ENCODE measurements at regions not wholly inside any gene's neighbourhood (a gene's known extent, or its start where the extent isn't known, plus 50 kb on each side); places are given as distances from the start of the nearest gene placed in this dataset.

DNA sequence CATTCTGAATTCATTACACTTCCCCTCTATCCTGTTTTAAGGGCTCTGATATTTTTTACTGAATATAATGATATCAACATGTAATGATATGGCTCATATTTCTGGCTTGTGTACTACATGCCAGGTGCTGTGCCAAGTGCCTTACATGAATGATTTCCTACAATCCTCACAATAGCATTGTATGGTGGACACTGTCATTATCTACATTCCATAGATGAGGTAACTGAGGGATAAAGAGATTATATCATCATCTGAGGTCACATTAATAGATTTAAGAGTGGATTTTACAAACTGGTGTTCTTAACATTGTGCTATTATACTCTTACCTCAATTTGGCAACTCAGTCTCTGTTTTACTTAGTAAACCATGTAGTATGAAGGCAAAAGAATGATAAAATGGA lies 502.0 kb downstream of the LIG4 start:
- no peak for DNase-seq (ENCODE audit: insufficient read length, low spot score)
- FAIRE-seq = no peak

DNA sequence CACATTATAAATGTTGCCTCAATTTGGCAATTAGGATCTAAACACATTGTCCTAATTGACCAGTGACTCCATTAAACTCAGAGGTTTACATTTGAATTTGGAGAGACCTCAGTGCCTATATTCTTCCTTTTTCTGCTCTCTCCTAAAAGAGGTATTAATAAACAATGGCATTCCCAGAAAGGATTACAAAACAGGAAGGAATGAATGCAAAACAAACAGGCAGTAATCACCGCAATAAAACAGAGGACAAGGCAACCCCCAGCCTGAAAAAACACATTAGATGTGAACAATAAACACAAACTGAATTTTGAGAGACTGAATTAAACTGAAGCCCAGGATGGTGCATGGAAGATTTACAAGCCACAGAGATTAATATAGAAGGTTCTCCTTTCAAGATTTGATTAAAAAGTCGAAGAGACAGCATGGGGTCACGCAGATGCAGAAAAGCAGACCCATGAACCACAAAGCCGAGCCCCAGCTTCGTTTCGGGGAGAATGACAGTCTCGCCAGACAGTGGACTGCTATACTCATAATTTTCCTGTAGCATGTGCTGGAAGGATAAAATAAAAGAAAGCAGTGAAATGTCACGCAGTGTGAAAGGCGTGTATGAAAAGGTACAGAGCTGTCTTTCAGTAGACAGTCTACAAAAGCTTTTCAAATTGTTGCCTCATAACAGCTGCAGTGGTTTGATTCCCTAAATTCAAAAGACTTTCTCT lies 503.0 kb downstream of the LIG4 start:
- no peak for FAIRE-seq
- no peak for DNase-seq (ENCODE audit: insufficient read length, low spot score)

DNA sequence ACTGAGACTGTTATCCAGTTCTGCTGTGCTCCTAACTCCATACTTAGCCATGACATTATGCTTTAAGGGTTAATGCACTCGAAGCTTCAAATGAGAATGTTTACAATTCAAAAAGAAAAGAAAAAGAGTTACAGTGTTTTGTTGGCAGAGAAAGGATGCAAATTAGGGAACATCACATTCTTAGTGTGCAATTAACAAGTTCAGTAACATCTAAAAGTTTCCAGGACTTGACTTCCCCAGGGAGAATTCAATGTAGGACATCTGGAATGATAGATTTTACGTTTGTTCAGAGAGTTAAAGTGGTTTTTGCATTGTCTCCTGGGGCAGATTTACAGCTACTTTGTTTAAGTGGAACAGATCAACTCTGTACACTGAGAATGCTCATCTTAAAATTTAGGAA lies 525.2 kb downstream of the LIG4 start:
- DNase-seq (ENCODE audit: insufficient read length, low spot score) = no peak
- no peak for FAIRE-seq

DNA sequence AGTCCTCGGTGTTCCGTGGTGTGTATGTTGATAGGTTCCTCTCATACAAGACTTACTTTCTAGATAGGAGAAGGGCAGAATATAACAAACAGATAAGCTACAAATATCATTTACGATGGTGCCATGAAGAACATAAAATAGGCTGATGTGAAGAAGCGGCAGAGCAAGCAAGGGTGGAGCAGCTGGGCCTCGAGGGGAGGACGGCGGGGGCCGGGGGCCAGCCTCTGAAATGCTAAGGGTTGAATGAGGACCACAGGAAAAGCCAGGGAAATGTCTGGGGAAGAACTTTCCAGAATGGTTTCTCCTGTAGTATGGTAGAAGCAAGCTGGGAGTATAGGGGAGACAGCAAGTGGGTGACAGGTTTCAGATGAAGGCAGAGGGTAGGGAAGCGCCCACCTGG lies 529.5 kb downstream of the LIG4 start:
- FAIRE-seq (no peak), DNase-seq (ENCODE audit: insufficient read length, low spot score) (no peak)

DNA sequence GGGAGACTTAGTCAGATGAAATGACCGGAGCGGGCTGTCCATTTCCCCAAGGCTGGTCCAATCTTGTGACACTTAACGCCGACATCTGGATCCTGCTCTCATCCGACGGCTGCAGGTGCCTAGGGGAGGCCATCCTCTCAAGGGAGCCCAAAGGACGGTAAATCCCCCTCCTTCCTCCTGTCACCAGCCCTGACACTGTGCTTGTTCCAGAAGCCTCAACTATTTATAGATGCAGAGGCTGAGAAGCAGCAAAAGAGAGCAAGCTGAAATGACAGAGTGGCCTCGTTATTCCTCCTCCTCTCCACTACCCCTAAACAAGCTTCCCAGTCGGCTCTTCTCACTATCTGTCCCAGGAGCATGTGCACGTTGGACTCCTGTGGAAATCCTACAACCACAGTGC lies 533.7 kb downstream of the LIG4 start:
- no peak for DNase-seq (ENCODE audit: insufficient read length, low spot score)
- no peak for FAIRE-seq

DNA sequence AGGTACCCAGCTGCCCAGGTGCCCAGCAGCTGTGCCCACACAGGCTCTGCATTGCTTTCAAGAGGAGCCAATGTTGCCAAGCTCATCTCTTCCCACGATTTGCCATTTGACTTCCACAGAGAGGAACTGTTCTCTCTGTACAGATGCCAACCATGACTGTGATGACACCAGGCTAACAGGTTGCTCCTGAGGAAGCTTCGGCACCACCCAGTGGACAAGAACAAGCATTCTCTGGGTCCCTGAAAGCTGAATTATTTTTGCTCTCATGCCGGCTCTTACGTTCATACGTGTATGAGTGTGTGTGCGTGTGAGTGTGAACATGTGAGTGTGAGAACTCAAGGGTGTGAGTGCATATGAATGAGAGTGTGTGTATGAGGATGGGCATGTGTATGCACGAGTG lies 535.2 kb downstream of the LIG4 start:
- DNase-seq (ENCODE audit: insufficient read length, low spot score) (no peak), FAIRE-seq (no peak)

DNA sequence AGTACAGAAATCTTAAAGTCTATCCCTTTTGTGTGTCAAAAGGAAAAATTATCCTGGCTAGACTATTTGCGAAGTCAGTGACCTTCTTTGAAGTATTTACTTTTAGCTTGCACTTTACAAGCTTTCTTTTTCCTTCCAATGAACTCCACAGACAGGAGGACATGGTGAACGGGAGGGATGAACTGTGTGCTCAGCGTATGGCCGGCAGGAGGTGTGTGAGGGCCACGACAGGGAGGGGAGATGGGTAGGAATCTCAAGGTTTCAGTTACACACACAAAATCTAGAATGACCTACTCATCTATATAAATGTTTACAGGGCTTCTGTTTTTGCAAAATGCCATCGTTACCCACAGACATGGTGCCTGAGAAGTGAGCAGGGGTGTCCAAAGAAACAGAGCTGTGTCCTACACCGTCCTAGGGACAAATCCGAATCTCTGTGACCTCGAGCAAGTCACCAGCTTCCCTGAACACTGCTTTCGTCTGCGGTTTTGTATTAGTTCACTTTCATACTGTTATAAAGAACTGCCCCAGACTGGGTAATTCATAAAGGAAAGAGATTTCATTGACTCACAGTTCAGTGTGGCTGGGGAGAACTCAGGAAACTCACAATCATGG lies 537.2 kb downstream of the LIG4 start:
- FAIRE-seq (no peak), DNase-seq (ENCODE audit: insufficient read length, low spot score) (no peak)

DNA sequence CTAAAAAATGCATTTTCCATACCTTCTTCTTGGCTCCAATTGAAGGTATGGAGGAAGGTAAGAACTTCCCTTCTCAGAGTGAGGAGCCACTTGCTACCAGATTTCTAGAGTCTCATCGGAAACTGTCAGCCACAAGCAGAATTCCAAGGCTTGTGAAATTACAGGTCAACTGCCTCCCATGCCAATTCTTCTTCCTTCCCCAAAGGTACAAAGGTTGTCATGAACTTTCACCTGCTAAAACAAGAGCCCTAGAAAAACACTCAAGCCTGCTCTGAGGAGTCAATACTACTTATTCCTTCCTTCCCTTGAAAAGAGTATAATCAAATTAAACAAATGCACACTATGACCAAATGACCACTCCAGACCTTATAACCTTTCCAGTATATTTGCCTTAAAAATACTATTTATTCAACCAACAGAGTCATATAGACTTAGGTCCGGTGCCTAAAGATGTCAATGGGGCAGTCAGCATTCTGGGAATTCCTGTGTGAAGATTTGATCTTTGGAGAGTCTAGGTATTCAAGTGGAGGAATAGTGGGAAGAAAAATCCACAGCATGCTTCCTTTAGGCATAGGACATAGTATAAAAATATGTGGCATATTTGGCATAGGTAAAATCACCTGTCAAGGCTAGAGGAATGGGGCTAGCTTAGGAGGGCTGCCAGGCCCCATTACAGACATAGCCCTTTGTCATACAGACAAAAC lies 539.3 kb downstream of the LIG4 start:
- FAIRE-seq (no peak), DNase-seq (ENCODE audit: insufficient read length, low spot score) (no peak)

DNA sequence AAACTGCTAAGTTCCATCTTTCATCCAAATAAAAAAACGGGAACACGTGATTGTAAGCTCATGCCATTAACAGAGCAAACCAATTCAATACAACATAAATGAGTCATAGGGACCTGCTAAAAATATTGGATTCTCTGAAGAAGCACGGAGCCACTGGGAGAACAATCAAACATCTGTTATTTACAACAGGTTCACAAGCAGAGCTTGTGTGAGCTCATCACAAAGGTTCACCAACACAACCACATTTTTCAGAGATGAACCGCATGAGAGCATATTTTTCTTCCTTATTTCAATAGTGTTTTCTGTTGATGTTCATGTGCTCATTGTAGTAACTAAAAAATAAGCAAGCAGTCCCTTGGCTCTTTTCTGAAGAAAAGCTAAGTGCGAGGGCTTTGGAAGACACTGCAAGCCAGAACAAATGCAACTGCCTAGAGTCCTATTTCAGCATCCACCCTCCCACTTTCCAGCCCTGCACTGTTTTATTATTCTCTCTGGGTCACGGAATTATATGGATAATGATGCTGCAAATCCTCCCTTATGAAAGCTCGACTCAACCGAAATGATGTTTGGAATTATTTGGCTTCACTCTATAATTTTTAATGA lies 545.8 kb downstream of the LIG4 start:
- DNase-seq (ENCODE audit: insufficient read length, low spot score) (no peak), FAIRE-seq (no peak)

DNA sequence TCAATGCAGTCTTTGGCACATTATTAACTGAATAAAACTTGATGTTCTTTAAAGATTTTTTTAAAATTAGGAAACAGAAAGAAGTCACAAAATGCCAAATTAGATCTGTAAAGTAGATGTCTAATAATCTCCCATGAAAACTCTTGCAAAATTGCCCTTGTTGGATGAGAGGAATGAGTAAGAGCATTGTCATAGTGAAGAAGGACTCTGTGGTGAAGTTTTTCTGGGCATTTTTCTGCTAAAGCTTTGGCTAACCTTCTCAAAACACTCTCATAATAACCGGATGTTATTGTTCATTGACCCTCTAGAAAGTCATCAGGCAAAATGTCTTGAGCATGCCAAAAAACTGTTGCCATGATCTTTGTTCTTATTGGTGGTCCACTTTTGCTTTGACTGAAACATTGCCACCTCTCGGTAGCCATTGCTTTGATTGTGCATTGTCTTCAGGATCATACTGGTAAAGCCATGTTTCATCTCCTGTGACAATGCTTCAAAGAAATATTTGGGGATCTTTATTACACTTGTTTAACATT lies 549.3 kb downstream of the LIG4 start:
- DNase-seq (ENCODE audit: insufficient read length, low spot score) (no peak), FAIRE-seq (no peak)

DNA sequence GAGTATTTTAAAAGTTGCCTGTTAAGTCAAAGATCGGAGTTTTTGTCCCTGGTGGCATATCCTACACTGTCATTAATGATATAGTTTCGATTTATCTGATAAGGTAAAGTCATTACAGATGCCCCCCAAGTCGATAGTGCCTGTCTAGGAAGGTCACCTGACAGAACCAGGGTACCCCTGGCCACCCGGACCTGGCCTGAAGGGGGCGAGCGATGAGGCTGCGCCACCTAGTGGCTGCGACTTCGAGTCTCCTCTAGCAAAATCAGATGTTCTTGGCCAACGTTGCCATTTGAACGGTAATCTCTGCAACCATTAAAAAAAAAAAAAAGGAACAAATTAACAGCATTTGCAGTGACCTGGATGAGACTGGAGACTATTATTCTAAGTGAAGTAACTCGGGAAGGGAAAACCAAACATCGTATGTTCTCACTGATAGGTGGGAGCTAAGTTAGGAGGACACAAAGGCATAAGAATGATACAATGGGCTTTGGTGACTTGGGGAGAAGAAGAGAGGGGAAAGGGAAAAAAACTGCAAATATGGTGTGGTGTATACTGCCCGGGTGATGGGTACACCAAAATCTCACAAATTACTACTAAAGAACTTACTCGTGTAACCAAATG lies 565.1 kb downstream of the LIG4 start:
- no peak for FAIRE-seq
- no peak for DNase-seq (ENCODE audit: insufficient read length, low spot score)

DNA sequence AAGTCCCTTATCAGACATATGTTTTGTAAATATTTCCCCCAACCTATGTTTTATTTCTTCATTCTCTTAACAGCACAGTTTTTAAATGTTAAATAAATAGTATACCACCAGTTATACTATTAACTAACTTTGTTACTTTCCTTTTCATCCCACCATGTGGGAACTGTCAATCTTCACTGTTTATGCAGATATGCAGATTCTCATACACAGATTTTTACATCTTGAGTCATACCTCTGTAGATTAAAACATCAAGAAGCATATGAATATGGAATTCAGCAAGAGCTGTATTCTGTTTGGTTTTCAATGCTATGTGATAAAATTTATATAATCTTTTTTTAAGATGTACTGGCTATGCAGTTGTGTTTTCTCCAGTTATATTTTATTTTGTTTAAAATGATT lies 566.3 kb downstream of the LIG4 start:
- no peak for DNase-seq (ENCODE audit: insufficient read length, low spot score)
- no peak for FAIRE-seq

DNA sequence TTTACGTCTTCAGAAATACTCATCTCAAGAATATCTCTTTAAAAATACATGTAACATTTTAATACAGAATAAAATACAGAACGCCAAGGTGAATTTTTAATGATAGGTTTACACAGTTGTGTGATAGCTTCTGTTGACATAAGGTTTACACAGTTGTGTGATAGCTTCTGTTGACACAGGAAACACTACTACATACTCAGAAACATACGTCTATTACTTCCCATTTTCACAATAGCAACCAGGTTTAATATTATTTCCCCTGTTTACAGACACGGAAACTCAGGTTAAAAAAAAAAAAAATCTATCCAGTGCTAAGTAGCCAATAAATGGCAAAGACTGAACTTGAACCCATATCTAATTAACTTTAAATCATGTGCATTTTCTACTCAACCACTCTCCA lies 571.2 kb downstream of the LIG4 start:
- FAIRE-seq (no peak), DNase-seq (ENCODE audit: insufficient read length, low spot score) (no peak)

DNA sequence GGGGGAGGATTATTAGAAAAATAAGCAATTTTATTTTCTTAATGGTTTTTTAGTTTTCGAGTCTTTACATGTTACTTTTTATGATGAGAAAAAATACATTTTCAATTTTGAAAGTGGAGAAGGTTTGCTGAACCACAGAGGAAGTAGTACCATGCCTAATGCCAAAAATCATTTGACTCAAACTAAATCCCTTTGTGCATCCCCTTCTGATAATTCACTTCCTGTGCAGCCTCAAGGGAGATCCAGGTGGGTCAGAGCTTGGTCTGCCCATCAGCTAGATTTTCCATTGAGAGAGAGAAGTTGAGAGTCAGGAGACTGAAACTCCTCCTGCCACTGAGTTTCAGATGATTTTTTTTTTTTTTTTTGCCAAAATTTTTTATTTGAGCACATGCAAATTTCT lies 571.7 kb downstream of the LIG4 start:
- FAIRE-seq = no peak
- no peak for DNase-seq (ENCODE audit: insufficient read length, low spot score)

DNA sequence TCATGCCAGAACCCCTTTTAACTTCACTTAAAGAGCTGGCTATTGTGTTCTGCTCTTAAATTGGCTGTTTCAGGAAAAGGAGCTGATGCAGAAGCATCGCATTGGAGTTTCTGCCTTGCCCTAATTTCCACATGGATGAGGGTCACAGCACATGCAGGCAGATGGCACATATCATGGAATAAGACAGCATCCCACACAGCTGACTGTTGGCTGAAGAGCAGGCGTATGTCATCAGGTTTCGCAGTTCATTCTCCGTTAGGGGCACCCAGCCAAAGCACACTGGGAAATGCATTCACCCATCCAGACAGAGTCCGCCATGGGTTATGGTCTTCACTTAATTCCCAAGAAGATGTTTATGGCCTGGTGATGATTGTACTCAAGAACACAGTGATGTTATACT lies 572.5 kb downstream of the LIG4 start:
- FAIRE-seq (no peak), DNase-seq (ENCODE audit: insufficient read length, low spot score) (no peak)

DNA sequence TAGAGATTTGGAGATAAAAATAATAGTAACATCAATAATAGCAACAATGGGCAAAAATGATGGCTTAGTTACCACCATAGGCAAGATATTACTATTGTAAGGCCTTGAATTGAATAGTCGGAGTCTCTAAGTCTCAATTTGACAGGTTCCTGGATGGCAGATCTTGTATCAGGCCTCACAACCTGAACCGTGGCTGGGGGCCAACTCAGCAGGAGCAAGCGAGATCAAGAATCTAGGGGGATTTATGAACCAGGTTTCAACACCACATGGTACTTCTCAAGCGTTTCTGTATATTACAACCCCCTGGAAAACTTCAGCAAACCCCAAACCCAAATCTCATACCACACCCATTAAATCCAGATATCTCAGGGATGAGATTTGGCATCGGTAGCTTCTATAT lies 573.8 kb downstream of the LIG4 start:
- DNase-seq (ENCODE audit: insufficient read length, low spot score) (no peak), FAIRE-seq (no peak)

DNA sequence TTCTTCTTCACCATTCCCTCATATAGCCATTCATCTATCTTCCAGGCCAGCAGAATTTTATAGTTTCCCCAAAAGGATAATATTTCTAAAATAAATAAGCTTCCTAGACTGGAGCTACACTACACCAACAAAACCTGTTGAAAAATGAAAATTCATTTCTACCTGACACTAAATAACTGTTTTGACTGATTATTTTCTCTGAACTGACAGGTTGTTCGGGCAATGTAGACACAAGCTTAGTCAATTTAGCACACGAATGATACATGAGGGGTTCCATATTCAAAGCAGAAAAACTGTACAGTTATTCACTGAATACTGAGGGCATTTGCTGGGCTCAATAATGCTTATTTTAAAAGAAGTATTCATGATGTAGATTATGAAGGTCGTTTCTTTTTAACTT lies 589.7 kb downstream of the LIG4 start:
- no peak for DNase-seq (ENCODE audit: insufficient read length, low spot score)
- no peak for FAIRE-seq

DNA sequence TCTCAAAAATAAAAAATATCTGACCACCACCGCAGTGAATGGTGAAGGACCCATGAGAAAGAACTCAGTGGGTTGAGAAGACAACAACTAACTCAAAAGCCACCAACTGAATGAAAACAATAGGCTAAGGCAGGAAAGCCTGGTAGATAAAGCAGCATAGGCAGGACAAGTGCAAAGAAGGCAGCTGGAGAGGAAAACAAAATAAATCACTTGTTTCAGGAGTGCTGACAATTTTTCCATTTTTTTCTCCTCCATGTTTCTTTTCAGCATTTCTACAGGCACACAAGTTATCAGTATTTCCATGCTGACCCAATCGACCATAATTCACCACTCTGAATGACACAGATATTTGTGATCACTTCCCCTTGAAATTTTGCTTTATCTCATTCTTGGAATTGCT lies 597.8 kb downstream of the LIG4 start:
- FAIRE-seq (no peak), DNase-seq (ENCODE audit: insufficient read length, low spot score) (no peak)

DNA sequence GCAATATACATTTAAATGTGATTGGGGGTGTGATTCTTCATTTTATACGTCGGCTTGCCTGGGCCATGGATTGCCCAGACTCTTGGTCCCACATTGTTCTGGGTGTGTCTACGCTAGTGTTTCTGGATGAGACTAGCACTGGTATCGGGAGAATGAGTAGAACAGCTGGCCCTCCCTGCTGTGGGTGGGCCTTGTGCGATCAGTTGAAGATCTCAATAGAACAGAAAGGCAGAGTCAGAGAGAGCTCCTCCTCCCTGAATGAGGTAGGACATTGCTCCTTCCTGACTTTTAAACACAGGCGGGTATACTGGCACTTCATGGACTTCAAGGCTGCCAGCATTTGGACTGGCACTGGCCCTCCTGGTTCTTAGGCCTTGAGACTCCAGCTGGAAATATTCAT lies 603.0 kb downstream of the LIG4 start:
- FAIRE-seq = no peak
- no peak for DNase-seq (ENCODE audit: insufficient read length, low spot score)

DNA sequence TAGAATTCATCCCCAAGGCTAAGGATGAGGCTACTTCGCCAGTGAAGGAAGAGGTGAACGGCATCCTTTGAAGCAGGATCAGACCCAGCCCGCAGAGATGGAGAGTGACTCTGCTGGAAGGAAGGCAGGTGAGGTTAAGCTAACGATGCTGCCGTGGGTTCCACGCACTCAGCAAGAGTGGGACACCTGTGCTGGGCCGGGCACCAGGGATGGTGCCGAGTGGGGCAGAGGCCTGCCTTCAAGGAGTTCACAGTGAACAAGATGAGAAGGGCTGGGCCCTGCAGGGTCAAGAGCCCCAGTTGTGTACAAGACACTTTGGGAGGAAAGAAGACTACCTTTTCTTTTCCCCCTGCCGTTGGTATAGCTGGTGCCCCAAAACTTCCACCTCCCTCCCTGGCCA lies 606.6 kb downstream of the LIG4 start:
- DNase-seq (ENCODE audit: insufficient read length, low spot score) (no peak), FAIRE-seq (no peak)

DNA sequence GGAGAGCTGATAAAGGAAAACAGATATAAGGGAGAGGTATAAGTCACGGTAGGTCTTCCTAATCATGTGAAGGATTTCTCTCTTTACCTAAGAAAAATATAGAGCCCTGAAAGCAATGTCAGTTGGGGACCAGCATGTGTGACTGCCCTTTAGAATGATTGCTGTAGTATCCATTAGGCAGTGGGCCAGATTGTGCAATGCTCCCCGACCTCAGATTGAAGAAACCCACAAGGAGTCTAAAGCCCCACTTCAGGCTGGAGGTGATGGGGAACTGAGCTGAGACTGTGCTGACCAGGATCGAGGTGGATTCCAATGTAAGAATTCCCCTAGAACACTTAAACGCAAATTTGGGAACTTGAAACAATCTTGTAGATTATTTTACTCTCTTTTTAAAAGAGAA lies 614.4 kb downstream of the LIG4 start:
- FAIRE-seq = no peak
- DNase-seq (ENCODE audit: insufficient read length, low spot score) = no peak

All from GM19239 (cell line).